Activated naive CD4-positive, alpha-beta T cell treated with anti-CD3 and anti-CD28 coated beads, Interleukin-2, amount 50 U/mL, for 24 hours (primary cell): ENCODE measurements at regions not wholly inside any gene's neighbourhood (a gene's known extent, or its start where the extent isn't known, plus 50 kb on each side); places are given as distances from the start of the nearest gene placed in this dataset.

Source experiments
- H3K27ac Mint-ChIP-seq: one replicate; pipeline ENCODE4 v1.8.0; 2021; ENCODE audit warnings: mild to moderate bottlenecking, mixed read lengths
- H3K27me3 Mint-ChIP-seq: one replicate; pipeline ENCODE4 v1.8.0; 2021; ENCODE audit warnings: mixed read lengths
- H3K36me3 Mint-ChIP-seq: one replicate; pipeline ENCODE4 v1.8.0; 2021; ENCODE audit warnings: mixed read lengths
- H3K4me1 Mint-ChIP-seq: one replicate; pipeline ENCODE4 v1.8.0; 2021; ENCODE audit warnings: mixed read lengths
- H3K4me3 Mint-ChIP-seq: one replicate; pipeline ENCODE4 v1.8.0; 2021; ENCODE audit warnings: mild to moderate bottlenecking, mixed read lengths
- H3K9me3 Mint-ChIP-seq: one replicate; pipeline ENCODE4 v1.8.0; 2021; ENCODE audit warnings: mixed read lengths

DNA sequence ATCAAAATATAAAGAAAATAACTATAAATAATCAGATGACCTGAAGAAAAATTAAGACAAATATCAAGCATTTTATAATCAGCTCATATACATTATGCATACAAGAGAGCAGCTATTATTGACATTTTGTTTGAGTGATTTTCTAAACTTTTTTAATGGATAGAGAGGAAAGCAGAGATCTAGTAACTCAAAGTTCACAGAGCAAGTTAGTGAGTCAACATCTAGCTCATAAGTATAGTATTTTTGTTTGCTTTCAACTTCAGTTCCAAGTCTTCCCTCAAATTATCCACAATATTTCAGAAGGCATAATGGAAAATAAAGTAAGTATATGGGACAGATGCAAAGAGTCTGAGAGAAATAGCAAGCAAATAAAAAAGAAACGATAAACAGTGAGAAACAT is 470.1 kb upstream of the ALCAM start:
- H3K27me3 Mint-ChIP-seq: no peaks in the 10 kb centered on the region
- H3K4me3 Mint-ChIP-seq: no peak overlapping the region
- no peak overlapping the region for H3K27ac Mint-ChIP-seq
- H3K9me3 Mint-ChIP-seq: peaks cover 10% of the 10 kb centered on the region
- H3K36me3 Mint-ChIP-seq: no peaks in the 10 kb centered on the region
- H3K4me1 Mint-ChIP-seq: no peaks in the 10 kb centered on the region

DNA sequence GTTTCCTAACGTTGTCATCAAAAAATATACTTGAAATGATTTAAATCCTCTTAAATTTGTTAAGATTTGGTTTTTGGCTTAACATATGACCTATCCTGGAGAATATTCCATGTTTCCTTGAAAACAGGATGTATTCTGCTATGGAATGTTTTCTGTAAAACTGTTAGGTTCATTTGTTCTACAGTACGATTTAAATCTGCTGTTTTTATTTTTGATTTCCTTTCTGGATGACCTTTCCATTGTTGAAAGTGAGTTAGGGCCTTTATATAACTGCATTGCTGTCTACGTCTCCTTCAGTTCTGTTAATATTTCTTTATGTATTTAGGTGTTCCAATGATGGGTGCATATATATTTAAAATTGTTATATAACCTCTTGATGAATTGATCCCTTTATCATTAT is 465.3 kb upstream of the ALCAM start:
- Mint-ChIP-seq H3K27me3 (no peaks in the 10 kb centered on the region), H3K27ac (no peak overlapping the region), H3K36me3 (no peaks in the 10 kb centered on the region), H3K4me1 (no peaks in the 10 kb centered on the region), H3K9me3 (peaks cover 21% of the 10 kb centered on the region), H3K4me3 (no peak overlapping the region)

DNA sequence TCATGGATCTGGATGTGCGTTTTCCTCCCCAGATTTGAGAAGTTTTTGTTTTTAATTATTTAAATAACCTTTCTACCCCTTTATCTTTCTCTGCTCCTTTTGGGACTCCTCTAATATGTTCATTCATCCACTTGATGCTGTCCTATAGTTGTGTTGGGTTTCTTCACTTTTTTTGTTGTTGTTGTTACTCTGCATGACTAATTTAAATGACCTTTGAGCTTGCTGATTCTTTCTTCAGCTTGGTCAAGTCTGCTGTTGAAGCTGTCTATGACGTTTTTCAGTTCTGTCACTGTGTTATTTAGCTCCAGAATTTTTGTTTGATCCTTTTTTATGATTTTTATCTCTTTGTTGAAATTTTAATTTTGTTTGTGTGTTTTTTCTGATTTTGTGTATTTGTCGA is 463.6 kb upstream of the ALCAM start:
- Mint-ChIP-seq H3K27me3 (no peaks in the 10 kb centered on the region), H3K4me3 (no peak overlapping the region), H3K9me3 (peaks cover 13% of the 10 kb centered on the region), H3K36me3 (no peaks in the 10 kb centered on the region), H3K4me1 (no peaks in the 10 kb centered on the region), H3K27ac (no peak overlapping the region)

DNA sequence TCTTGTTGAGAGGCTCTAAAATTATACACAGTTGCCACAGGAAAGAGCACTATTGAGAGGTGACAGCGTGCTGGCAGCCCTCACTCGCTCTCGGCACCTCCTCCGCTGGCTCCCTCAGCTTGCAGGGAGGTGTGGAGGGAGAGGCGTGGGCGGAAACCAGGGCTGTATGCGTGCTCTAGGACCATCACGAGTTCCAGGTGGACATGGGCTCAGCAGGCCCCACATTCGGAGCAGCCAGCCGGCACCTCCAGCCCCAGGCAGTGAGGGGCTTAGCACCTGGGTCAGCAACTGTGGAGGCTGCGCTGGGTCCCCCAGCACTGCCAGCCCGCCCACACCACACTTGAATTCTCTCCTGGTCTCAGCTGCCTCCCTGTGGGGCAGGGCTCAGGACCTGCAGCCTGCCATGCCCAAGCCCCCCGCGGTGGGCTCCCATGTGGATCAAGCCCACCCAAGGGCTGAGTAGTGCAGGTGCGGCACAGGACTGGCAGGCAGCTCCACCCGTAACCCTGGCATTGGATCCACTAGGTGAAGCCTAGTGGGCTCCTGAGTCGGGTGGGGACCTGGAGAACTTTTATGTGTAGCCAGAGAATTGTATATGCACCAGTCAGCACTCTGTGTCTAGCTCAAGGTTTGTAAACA is 460.6 kb upstream of the ALCAM start:
- Mint-ChIP-seq H3K4me3 (no peak overlapping the region), H3K4me1 (no peaks in the 10 kb centered on the region), H3K36me3 (no peaks in the 10 kb centered on the region), H3K27me3 (no peaks in the 10 kb centered on the region), H3K9me3 (peaks cover 11% of the 10 kb centered on the region), H3K27ac (no peak overlapping the region)

DNA sequence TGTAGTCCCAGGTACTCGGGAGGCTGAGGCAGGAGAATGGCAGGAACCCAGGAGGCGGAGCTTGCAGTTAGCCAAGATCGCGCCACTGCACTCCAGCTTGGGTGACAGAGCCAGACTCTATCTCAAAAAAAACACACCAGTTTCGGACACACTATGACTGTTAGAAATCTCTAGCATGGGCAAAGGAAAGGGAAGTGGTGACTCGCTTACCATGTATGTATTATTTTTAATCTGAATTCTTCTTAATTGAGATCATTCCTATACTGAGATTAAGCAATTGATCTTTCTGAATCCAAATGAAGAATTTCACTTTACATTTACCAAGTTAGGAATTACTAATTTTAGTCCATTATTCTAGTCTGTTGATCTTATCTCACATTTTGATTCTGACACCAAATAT is 459.2 kb upstream of the ALCAM start:
- Mint-ChIP-seq H3K36me3 (no peaks in the 10 kb centered on the region), H3K27me3 (no peaks in the 10 kb centered on the region), H3K27ac (no peak overlapping the region), H3K4me1 (no peaks in the 10 kb centered on the region), H3K9me3 (peaks cover 8% of the 10 kb centered on the region), H3K4me3 (no peak overlapping the region)

DNA sequence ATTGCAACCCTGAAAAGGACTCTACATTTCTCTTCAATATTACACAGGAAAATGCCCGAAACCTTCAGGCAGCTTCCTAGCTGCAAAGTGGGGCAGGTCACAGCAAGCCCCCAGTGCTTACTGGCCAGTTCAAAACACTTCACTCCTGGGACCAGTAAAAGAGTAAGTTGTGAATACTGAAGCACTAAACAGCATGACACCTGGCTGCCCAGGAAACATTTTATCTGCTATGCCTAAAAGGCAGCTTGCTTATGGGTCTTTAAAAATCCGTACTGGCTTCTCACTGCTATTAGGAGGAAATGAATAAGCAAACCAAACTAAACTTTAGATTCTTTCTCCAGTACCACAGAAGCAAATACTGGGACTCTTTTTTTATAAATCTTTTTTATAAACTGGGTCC is 457.9 kb upstream of the ALCAM start:
- no peaks in the 10 kb centered on the region for H3K27me3 Mint-ChIP-seq
- no peaks in the 10 kb centered on the region for H3K4me1 Mint-ChIP-seq
- H3K9me3 Mint-ChIP-seq: no peaks in the 10 kb centered on the region
- H3K36me3 Mint-ChIP-seq: no peaks in the 10 kb centered on the region
- H3K27ac Mint-ChIP-seq: no peak overlapping the region
- H3K4me3 Mint-ChIP-seq: no peak overlapping the region

DNA sequence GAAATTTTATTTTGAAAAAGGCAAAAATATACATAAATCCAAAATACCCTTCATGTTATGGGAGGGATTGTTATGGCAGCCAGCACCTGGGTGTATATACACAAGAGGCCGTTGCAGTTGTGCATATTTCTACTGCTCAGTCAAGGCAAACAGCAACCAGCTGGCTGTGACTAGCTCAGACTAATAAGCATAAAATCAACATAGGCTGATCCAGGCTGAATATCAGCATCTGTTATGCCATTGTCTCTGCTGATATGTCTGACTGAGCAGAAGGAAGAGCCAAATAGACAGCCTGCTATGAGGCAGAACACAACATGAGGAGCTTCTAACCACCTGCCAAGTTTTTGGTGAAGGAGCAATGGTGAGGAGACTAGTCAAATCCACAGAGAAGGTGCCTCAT is 457.5 kb upstream of the ALCAM start:
- H3K36me3 Mint-ChIP-seq: no peaks in the 10 kb centered on the region
- H3K27ac Mint-ChIP-seq: no peak overlapping the region
- no peaks in the 10 kb centered on the region for H3K27me3 Mint-ChIP-seq
- no peak overlapping the region for H3K4me3 Mint-ChIP-seq
- no peaks in the 10 kb centered on the region for H3K4me1 Mint-ChIP-seq
- no peaks in the 10 kb centered on the region for H3K9me3 Mint-ChIP-seq

DNA sequence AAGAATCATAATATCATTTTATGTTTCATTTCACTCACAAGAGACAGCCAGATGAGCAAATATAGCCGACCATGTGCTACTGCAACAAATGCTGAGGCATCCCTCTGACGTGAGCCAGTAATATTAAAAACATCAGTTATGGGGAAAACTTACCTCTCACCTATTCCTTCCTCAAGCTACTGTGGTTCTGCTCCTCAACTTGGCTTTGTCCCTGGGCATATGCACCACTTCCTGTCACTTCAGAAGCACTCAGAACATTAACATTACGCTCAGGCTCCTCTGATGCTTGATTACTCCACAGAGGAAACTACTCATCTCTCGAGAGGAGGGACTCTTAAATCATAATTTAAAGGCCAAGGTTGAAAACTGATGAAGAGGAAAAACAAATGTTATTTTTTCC is 457.0 kb upstream of the ALCAM start:
- H3K4me3 Mint-ChIP-seq: no peak overlapping the region
- no peaks in the 10 kb centered on the region for H3K4me1 Mint-ChIP-seq
- H3K36me3 Mint-ChIP-seq: no peaks in the 10 kb centered on the region
- no peak overlapping the region for H3K27ac Mint-ChIP-seq
- H3K9me3 Mint-ChIP-seq: no peaks in the 10 kb centered on the region
- H3K27me3 Mint-ChIP-seq: no peaks in the 10 kb centered on the region

DNA sequence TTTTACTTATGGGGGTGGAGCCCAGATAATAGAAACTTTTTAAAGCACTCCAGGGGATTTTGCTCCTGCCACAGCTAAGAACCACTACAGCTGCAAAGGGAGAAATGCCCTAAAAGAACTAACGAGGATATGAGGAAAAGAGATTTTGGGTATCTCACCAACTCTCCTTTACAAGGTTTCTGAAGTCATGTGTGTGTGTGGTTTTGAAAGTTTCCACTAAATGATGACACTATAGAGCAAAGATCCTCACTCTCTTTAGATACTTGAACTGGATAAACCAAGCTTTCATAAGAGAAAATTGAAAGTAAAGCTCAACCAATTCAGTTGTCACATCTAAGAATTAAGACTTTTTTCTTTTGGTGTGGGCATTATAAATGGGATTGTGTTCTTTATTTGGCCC is 455.3 kb upstream of the ALCAM start:
- H3K9me3 Mint-ChIP-seq: no peaks in the 10 kb centered on the region
- H3K4me3 Mint-ChIP-seq: no peak overlapping the region
- no peaks in the 10 kb centered on the region for H3K36me3 Mint-ChIP-seq
- no peaks in the 10 kb centered on the region for H3K4me1 Mint-ChIP-seq
- no peak overlapping the region for H3K27ac Mint-ChIP-seq
- H3K27me3 Mint-ChIP-seq: no peaks in the 10 kb centered on the region

DNA sequence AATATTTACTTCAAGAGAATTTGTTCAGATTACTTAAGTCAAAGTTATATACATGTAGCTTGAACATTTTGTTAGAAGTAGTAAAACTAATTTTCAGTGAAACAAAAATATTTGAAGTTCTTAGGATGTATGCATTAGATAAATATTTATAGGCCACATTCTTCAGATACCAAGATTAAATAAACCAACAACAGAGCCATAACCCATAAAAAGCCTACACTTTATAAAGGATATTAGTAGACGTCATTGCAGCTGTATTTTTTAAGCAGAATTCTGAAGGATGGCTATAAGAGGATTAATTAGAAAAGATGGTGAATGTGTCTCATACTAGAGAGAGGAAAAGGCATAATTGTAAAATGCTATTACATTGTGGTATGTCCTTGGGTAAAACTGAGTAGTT is 449.7 kb upstream of the ALCAM start:
- Mint-ChIP-seq H3K27me3 (no peaks in the 10 kb centered on the region), H3K4me3 (no peak overlapping the region), H3K36me3 (peaks cover 2% of the 10 kb centered on the region), H3K4me1 (no peaks in the 10 kb centered on the region), H3K27ac (no peak overlapping the region), H3K9me3 (peaks cover 4% of the 10 kb centered on the region)

DNA sequence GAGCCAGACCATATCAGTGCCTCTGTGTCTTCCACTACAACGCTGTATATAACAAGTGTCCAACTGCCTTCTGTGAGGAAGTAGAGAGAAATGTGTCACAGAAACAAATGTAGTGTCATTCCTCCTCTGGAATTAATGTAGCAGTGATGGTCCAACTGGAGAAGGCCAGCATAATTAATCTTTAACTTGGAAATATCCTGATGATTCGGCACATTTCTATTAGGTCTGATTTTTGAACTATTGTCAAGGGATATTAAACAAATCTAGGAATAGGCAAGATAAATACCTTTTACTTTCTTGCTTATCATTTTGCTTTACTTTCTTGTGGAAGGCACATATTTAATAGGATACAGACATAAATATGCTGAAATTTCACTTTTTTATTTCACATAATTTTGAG is 446.2 kb upstream of the ALCAM start:
- no peak overlapping the region for H3K27ac Mint-ChIP-seq
- H3K36me3 Mint-ChIP-seq: peaks cover 2% of the 10 kb centered on the region
- H3K4me1 Mint-ChIP-seq: no peaks in the 10 kb centered on the region
- no peak overlapping the region for H3K4me3 Mint-ChIP-seq
- peaks cover 8% of the 10 kb centered on the region for H3K9me3 Mint-ChIP-seq
- no peaks in the 10 kb centered on the region for H3K27me3 Mint-ChIP-seq

DNA sequence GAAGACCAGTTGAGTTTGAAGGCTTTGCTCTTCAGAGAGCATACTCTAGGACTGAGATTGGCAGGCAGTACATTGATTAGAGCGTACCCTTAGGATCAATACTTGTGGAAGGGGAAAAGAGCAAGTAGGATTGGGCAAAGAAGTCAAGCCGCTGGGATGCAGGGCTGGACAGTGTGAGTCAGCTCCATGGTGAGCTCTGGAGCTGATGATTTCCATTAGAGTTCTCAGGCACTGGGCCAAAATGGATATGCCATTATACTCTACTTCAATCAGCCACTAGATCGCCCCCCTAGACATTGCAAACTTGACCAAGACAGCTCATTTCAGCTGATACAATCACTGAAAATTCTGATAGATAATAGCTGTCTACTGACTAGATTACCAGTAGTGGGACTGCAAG is 432.7 kb upstream of the ALCAM start:
- Mint-ChIP-seq H3K4me1 (no peaks in the 10 kb centered on the region), H3K27ac (no peak overlapping the region), H3K27me3 (peaks cover 2% of the 10 kb centered on the region), H3K9me3 (peaks cover 10% of the 10 kb centered on the region), H3K36me3 (no peaks in the 10 kb centered on the region), H3K4me3 (no peak overlapping the region)

DNA sequence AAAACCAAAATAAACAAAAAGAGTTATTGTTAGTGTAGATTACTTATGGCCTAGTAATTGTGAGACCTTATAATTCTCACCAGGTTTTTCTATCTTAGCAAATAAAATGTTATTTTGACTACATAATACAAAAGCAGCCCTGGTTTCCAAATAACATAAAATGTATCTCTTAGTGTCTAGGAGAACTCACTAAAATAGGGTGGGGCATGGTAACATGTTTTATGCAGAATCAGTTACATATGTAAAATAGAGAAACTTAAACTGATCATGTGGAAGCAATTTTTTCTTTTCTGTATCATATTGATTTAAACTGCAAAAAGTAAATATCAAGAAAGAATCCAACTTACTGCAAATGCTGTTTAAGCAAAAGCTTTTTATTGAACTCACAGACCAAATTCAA is 431.1 kb upstream of the ALCAM start:
- peaks cover 5% of the 10 kb centered on the region for H3K9me3 Mint-ChIP-seq
- no peak overlapping the region for H3K27ac Mint-ChIP-seq
- peaks cover 2% of the 10 kb centered on the region for H3K27me3 Mint-ChIP-seq
- H3K36me3 Mint-ChIP-seq: no peaks in the 10 kb centered on the region
- H3K4me1 Mint-ChIP-seq: no peaks in the 10 kb centered on the region
- no peak overlapping the region for H3K4me3 Mint-ChIP-seq

DNA sequence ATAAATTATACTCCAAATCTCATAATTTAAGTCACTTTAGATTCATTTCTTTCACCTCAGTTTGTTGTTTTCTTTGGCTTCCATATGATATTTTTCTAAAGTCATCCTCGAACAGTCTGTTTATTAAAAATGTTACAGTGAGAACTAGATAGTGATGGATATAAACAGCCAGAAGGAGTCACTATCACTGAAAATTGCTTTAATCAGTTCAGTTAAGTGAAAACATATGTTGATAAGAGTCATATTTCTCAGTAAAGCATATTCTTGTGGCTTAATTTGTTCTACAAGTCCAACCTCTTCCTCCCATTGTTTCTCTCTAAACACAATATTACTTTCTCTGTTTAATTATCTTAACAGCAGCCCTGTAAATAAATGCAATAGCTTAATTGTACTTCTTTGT is 427.5 kb upstream of the ALCAM start:
- Mint-ChIP-seq H3K27me3 (peaks cover 2% of the 10 kb centered on the region), H3K4me3 (no peak overlapping the region), H3K4me1 (no peaks in the 10 kb centered on the region), H3K36me3 (no peaks in the 10 kb centered on the region), H3K9me3 (no peaks in the 10 kb centered on the region), H3K27ac (no peak overlapping the region)

DNA sequence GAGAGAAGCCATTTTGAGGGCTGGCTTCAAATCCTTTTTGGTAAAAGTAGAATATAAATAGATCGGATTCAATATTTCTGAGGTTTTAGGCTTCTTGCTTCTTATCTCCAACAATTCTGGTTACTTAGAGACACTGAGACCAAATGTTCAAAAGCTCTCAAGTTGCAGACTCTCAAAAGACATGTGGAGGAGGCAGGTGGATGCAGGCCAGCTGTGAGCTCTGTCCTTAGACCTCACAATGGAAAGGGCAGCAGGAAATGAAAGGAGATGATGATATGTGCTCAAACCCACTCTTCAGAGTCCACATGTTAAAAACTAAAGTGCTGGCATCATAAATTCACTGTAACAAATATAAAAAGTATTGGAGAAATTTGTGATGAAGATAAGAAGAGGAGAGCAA is 424.9 kb upstream of the ALCAM start:
- Mint-ChIP-seq H3K4me1 (no peaks in the 10 kb centered on the region), H3K27me3 (no peaks in the 10 kb centered on the region), H3K36me3 (no peaks in the 10 kb centered on the region), H3K27ac (no peak overlapping the region), H3K9me3 (peaks cover 5% of the 10 kb centered on the region), H3K4me3 (no peak overlapping the region)

DNA sequence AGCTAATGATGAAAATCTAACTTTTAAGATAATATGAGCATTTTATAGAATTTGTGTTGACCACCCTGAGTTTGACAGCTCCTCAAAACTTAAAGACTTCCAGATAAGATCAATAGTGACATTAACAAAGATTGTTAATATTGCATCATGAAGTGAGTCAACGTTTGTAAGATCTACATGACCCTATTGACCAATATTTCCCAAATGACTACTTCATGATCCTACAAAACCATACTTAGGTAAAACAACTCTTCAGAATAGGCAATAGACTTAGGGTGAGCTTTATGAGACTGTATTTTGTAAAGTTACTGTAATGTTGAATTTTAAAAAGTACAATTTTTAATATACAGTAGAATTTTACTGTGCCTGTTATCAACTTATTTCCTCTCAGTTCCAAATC is 422.7 kb upstream of the ALCAM start:
- H3K9me3 Mint-ChIP-seq: peaks cover 15% of the 10 kb centered on the region
- peaks cover 3% of the 10 kb centered on the region for H3K27me3 Mint-ChIP-seq
- H3K4me1 Mint-ChIP-seq: no peaks in the 10 kb centered on the region
- no peaks in the 10 kb centered on the region for H3K36me3 Mint-ChIP-seq
- no peak overlapping the region for H3K27ac Mint-ChIP-seq
- H3K4me3 Mint-ChIP-seq: no peak overlapping the region

DNA sequence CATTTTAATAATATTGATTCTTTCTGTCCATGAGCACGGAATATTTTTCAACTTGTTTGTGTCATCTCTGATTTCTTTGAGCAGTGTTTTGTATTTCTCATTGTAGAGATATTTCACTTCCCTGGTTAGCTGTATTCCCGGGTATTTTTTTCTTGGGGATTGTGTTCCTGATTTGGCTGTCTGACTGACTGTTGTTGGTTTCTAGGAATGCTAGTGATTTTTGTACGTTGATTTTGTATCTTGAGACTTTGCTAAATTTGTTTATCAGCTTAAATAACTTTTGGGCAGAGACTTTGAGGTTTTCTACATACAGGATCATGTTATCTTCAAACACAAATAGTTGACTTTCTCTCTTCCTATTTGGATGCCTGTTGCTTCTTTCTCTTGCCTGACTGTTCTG is 418.8 kb upstream of the ALCAM start:
- no peak overlapping the region for H3K4me3 Mint-ChIP-seq
- peaks cover 15% of the 10 kb centered on the region for H3K9me3 Mint-ChIP-seq
- no peak overlapping the region for H3K27ac Mint-ChIP-seq
- H3K36me3 Mint-ChIP-seq: no peaks in the 10 kb centered on the region
- H3K27me3 Mint-ChIP-seq: peaks cover 3% of the 10 kb centered on the region
- H3K4me1 Mint-ChIP-seq: no peaks in the 10 kb centered on the region
